Suppressor macrophage treated with lipopolysaccharide for 4 hours (primary cell): ENCODE measurements at regions not wholly inside any gene's neighbourhood (a gene's known extent, or its start where the extent isn't known, plus 50 kb on each side); places are given as distances from the start of the nearest gene placed in this dataset.
"Not testable (repeated sequence)": the region's sequence is repeated elsewhere in the genome, so short reads cannot be mapped to it uniquely, and the experiment has no call there.

Source experiments
- DNase-seq: peaks from one replicate; pipeline ENCODE4 v3.0.0-alpha.2; 2020

GRCh38 chr6:792662-793061 lies 99.7 kb upstream of the EXOC2 start:
- no peak for DNase-seq

- no peak for DNase-seq
Measured at GRCh38 chr6:788058-788457, 95.1 kb upstream of the EXOC2 start.

GRCh38 chr6:786946-787763 lies 94.2 kb upstream of the EXOC2 start:
- DNase-seq: peak; percentile 19

- DNase-seq: no peak
Measured at GRCh38 chr6:783966-784735, 91.2 kb upstream of the EXOC2 start.

- DNase-seq: no peak
Measured at GRCh38 chr6:782141-782540, 89.2 kb upstream of the EXOC2 start.

- DNase-seq: no peak
Measured at GRCh38 chr6:781350-781961, 88.5 kb upstream of the EXOC2 start.

- no peak for DNase-seq
Measured at GRCh38 chr6:780706-781105, 87.8 kb upstream of the EXOC2 start.

- no peak for DNase-seq
Measured at GRCh38 chr6:776951-777350, 84.0 kb upstream of the EXOC2 start.

- DNase-seq: no peak
Measured at GRCh38 chr6:776528-776931, 83.6 kb upstream of the EXOC2 start.

- no peak for DNase-seq
Measured at GRCh38 chr6:775863-776262, 82.9 kb upstream of the EXOC2 start.

GRCh38 chr6:771683-772082 lies 78.7 kb upstream of the EXOC2 start:
- DNase-seq: not testable (repeated sequence)

- DNase-seq: no peak
Measured at GRCh38 chr6:767755-768512, 75.0 kb upstream of the EXOC2 start.

- no peak for DNase-seq
Measured at GRCh38 chr6:766625-767024, 73.7 kb upstream of the EXOC2 start.

GRCh38 chr6:761997-762396 lies 69.1 kb upstream of the EXOC2 start:
- DNase-seq: no peak

- no peak for DNase-seq
Measured at GRCh38 chr6:760982-761955, 68.3 kb upstream of the EXOC2 start.

GRCh38 chr6:759729-760128 lies 66.8 kb upstream of the EXOC2 start:
- DNase-seq: no peak

GRCh38 chr6:756224-756623 lies 63.3 kb upstream of the EXOC2 start:
- DNase-seq: no peak

GRCh38 chr6:754202-754601 lies 61.3 kb upstream of the EXOC2 start:
- DNase-seq: no peak

- DNase-seq: no peak
Measured at GRCh38 chr6:753486-753885, 60.5 kb upstream of the EXOC2 start.

GRCh38 chr6:752438-752837 lies 59.5 kb upstream of the EXOC2 start:
- no peak for DNase-seq

- no peak for DNase-seq
Measured at GRCh38 chr6:751765-752164, 58.8 kb upstream of the EXOC2 start.

GRCh38 chr6:747921-748320 lies 55.0 kb upstream of the EXOC2 start:
- DNase-seq: no peak
